Mucosa of descending colon (tissue), 3 donors: ENCODE measurements at regions not wholly inside any gene's neighbourhood (a gene's known extent, or its start where the extent isn't known, plus 50 kb on each side); places are given as distances from the start of the nearest gene placed in this dataset.

Source experiments
- ATAC-seq: fragments of 200-7000 bp; cut with Tn5 transposase; one replicate; pipeline ENCODE4 v1.9.1; 2020; ENCODE audit warnings: mild to moderate bottlenecking, moderate library complexity
- DNase-seq, 3 donors: peaks; one replicate each; pipeline ENCODE4 v3.0.0-alpha.2; 2020
- H3K36me3 ChIP-seq: fragments of 200-600 bp; one replicate; pipeline ENCODE4 v1.8.0; 2021; ENCODE audit warnings: low read depth, mild to moderate bottlenecking
- H3K4me1 ChIP-seq: fragments of 200-600 bp; one replicate; pipeline ENCODE4 v1.8.0; 2021; ENCODE audit warnings: low read depth, mild to moderate bottlenecking
- H3K4me3 ChIP-seq: fragments of 200-600 bp; one replicate; pipeline ENCODE4 v1.8.0; 2021; ENCODE audit warnings: mild to moderate bottlenecking
- H3K9me3 ChIP-seq: fragments of 200-600 bp; one replicate; pipeline ENCODE4 v1.8.0; 2021; ENCODE audit warnings: mild to moderate bottlenecking
- CTCF ChIP-seq: fragments of 200-600 bp; IDR thresholded peaks from one replicate; pipeline ENCODE4 v1.8.0; 2022; ENCODE audit warnings: antibody characterized with exemption, mild to moderate bottlenecking
- intact Hi-C, 2 donors: fragments of 100-400 bp; cut with DNase I in 1 of 2; cut with micrococcal nuclease in 1 of 2; formaldehyde crosslinking; loops; one replicate each; pipeline versions ENCODE4 v1.11.0 to v1.11.1; 2022; cut with DNase I, micrococcal nuclease
- donor health status: DM: no; HTN: no; CAD: no; lungs with moderate emphysema.
- donor health status: DM: no; HTN: no; CAD: no.
- donor health status: DM: no; HTN: yes; CAD: no.

GRCh38 chr22:47965896-47966295 is 1203.4 kb downstream of the TBC1D22A start:
- Histone ChIP-seq H3K36me3 (no peaks in the 10 kb centered on the region), H3K4me3 (no peak overlapping the region), H3K9me3 (no peaks in the 10 kb centered on the region), H3K4me1 (no peaks in the 10 kb centered on the region)
- no peak for DNase-seq
- no peak for TF ChIP-seq CTCF
- intact Hi-C loops = no loop called here
- no peak for ATAC-seq

- H3K9me3 ChIP-seq = no peaks in the 10 kb centered on the region
- DNase-seq = no peak
- intact Hi-C loops = no loop called here
- no peaks in the 10 kb centered on the region for H3K36me3 ChIP-seq
- TF ChIP-seq CTCF = no peak
- H3K4me3 ChIP-seq = no peak overlapping the region
- H3K4me1 ChIP-seq = no peaks in the 10 kb centered on the region
- no peak for ATAC-seq
These were observed 1202.6 kb downstream of the TBC1D22A start for GRCh38 chr22:47965066-47965465.

- no peak for ATAC-seq
- H3K36me3 ChIP-seq = no peaks in the 10 kb centered on the region
- no peak for TF ChIP-seq CTCF
- no peak for DNase-seq
- H3K4me3 ChIP-seq = no peak overlapping the region
- no peaks in the 10 kb centered on the region for H3K4me1 ChIP-seq
- intact Hi-C loops = no loop called here
- H3K9me3 ChIP-seq = no peaks in the 10 kb centered on the region
These were observed 1201.2 kb downstream of the TBC1D22A start for GRCh38 chr22:47963660-47964059.

DNA sequence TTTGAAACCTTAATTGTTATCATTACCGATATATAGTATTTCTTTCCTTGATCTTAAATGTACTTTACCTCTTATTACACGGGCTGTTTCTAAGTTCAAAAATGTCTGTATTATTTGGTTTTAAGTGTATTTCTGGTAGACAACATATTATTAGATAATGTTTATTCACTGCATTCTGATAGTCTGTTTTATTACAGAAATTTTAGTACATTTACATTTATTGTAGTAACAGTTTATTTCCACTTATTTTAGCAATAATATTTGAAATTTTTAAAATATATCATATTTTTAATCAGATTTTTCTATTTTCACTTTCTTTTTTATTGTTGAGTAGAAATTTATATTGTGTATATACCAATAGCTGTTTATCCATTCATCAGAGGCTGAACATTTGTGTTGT is 1195.2 kb downstream of the TBC1D22A start:
- ATAC-seq (no peak), DNase-seq (no peak)
- Histone ChIP-seq H3K4me3 (no peak overlapping the region), H3K9me3 (peaks cover 8% of the 10 kb centered on the region), H3K36me3 (no peaks in the 10 kb centered on the region), H3K4me1 (no peaks in the 10 kb centered on the region)
- intact Hi-C loops = no loop called here
- no peak for TF ChIP-seq CTCF

DNA sequence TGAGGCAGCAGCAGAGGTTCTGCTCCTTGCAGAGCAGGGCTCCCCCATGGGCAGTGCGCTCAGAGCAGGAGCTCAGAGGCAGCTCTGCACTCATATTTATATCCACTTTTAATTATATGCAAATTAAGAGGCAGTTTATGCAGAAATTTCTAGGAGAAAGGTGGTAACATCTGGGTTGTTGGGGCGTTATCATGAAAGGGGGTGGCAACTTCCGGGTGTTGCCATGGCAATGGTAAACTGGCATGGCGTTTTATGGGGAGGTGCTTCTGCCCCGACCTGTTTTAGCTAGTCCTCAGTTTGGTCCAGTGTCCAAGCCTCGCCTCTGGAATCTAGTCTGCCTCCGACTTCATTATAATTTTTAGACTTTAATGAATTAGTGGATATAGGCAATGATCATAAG is 1191.7 kb downstream of the TBC1D22A start:
- ATAC-seq (no peak), DNase-seq (no peak)
- no peaks in the 10 kb centered on the region for H3K4me1 ChIP-seq
- H3K9me3 ChIP-seq = peaks cover 8% of the 10 kb centered on the region
- TF ChIP-seq CTCF = no peak
- intact Hi-C loops = no loop called here
- no peak overlapping the region for H3K4me3 ChIP-seq
- H3K36me3 ChIP-seq = no peaks in the 10 kb centered on the region

DNA sequence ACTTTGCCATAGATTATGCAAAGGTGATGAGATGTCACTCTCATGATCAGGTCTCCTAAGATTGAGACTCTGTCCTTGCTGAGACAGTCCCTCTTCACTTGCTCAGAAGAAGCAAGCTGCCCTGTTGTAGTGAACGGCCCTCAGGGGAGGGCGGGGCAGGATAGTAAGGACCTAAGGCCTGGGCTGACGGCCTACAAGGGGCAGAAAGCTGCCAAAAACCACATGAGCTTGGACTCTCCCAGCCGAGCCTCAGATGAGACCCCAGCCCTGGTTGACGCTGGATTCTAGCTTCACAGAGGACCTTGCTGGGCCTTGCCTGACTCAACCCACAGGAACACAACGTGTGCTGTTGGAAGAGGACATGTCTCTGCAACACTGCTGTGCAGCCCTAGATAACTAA is 1182.5 kb downstream of the TBC1D22A start:
- ATAC-seq (no peak), DNase-seq (no peak)
- intact Hi-C loops = no loop called here
- Histone ChIP-seq H3K4me3 (no peak overlapping the region), H3K9me3 (no peaks in the 10 kb centered on the region), H3K4me1 (no peaks in the 10 kb centered on the region), H3K36me3 (no peaks in the 10 kb centered on the region)
- TF ChIP-seq CTCF = no peak
